DMS53 treated with DMSO at 0.1 percent for 48 hours (cell line): ENCODE measurements at regions not wholly inside any gene's neighbourhood (a gene's known extent, or its start where the extent isn't known, plus 50 kb on each side); places are given as distances from the start of the nearest gene placed in this dataset.

ENCODE experiments used
- DNase-seq: peaks from one replicate; lab custom pipeline; 2025; ENCODE audit not compliant: unreplicated experiment; lab: John Stamatoyannopoulos, UW

GRCh38 chr12:23060161-23060560 lies 435.2 kb downstream of the ETNK1 start:
- DNase-seq, result no peak

- DNase-seq, result no peak
These were observed 438.2 kb downstream of the ETNK1 start for GRCh38 chr12:23063206-23063605.

- DNase-seq, result no peak
These were observed 441.1 kb downstream of the ETNK1 start for GRCh38 chr12:23066095-23066494.

- DNase-seq, result no peak
These were observed 458.3 kb downstream of the ETNK1 start for GRCh38 chr12:23083267-23083666.

- peak; percentile 91 for DNase-seq
These were observed 459.4 kb downstream of the ETNK1 start for GRCh38 chr12:23084236-23084995.

GRCh38 chr12:23088594-23088993 lies 463.6 kb downstream of the ETNK1 start:
- no peak for DNase-seq

- no peak for DNase-seq
These were observed 468.5 kb downstream of the ETNK1 start for GRCh38 chr12:23093488-23093887.

- DNase-seq, result no peak
These were observed 471.4 kb downstream of the ETNK1 start for GRCh38 chr12:23096321-23096720.

- no peak for DNase-seq
These were observed 473.1 kb downstream of the ETNK1 start for GRCh38 chr12:23098110-23098509.

GRCh38 chr12:23098517-23098916 lies 473.5 kb downstream of the ETNK1 start:
- no peak for DNase-seq

GRCh38 chr12:23099104-23099503 lies 474.1 kb downstream of the ETNK1 start:
- no peak for DNase-seq

GRCh38 chr12:23099604-23100003 lies 474.6 kb downstream of the ETNK1 start:
- no peak for DNase-seq

- DNase-seq, result no peak
These were observed 484.0 kb downstream of the ETNK1 start for GRCh38 chr12:23108957-23109356.

- DNase-seq, result no peak
These were observed 488.8 kb downstream of the ETNK1 start for GRCh38 chr12:23113781-23114180.

GRCh38 chr12:23115984-23116383 lies 491.0 kb downstream of the ETNK1 start:
- no peak for DNase-seq

GRCh38 chr12:23126794-23127193 lies 501.8 kb downstream of the ETNK1 start:
- DNase-seq, result no peak

GRCh38 chr12:23127701-23128100 lies 502.7 kb downstream of the ETNK1 start:
- no peak for DNase-seq

GRCh38 chr12:23128462-23128861 lies 503.5 kb downstream of the ETNK1 start:
- DNase-seq, result no peak

GRCh38 chr12:23132357-23132756 lies 507.4 kb downstream of the ETNK1 start:
- no peak for DNase-seq

GRCh38 chr12:23133471-23133870 lies 508.5 kb downstream of the ETNK1 start:
- DNase-seq, result no peak

GRCh38 chr12:23139026-23139425 lies 514.1 kb downstream of the ETNK1 start:
- DNase-seq, result no peak

- no peak for DNase-seq
These were observed 515.7 kb downstream of the ETNK1 start for GRCh38 chr12:23140710-23141109.

GRCh38 chr12:23141335-23141734 lies 516.4 kb downstream of the ETNK1 start:
- no peak for DNase-seq
